ENCODE measurements at regions not wholly inside any gene's neighbourhood (a gene's known extent, or its start where the extent isn't known, plus 50 kb on each side); places are given as distances from the start of the nearest gene placed in this dataset.

DNA sequence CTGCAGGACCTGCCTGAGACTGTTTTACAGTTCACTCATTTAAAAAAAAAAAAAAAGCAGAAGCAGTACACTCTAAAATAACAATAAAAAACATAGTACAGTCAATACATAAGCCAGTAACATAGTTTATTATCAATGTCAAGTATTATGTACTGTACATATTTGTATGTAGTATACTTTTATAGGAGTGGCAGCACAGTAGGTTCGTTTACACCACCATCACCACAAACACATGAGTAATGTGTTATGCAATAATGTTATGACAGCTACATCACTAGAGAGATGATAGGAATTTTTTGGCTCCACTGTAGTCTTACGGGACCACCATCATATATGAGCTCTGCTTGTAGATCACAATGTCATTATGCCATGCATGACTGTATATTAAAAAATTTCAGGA is 462.8 kb downstream of the ISL1 start:
- TF ChIP-seq ZFP3 (CRISPR knock-in tag; IDR thresholded peaks at IDR 0.05) (no peak), ZNF565 (CRISPR knock-in tag; conservative IDR thresholded peaks at IDR 0.05; ENCODE audit: low read depth) (no peak), TCF4 (CRISPR knock-in tag; IDR thresholded peaks at IDR 0.05; ENCODE audit: borderline replicate concordance) (no peak), ARNTL (CRISPR knock-in tag; IDR thresholded peaks at IDR 0.05; ENCODE audit: borderline replicate concordance, low read depth) (no peak), GLIS3 (CRISPR knock-in tag; IDR thresholded peaks at IDR 0.05) (no peak), RARB (CRISPR knock-in tag; IDR thresholded peaks at IDR 0.05) (no peak), ZNF70 (CRISPR knock-in tag; IDR thresholded peaks at IDR 0.05) (no peak), BACH2 (CRISPR knock-in tag; IDR thresholded peaks at IDR 0.05; ENCODE audit: borderline replicate concordance) (no peak), CSDC2 (CRISPR knock-in tag; IDR thresholded peaks at IDR 0.05) (no peak)
- TF ChIP-seq, protein P1, sequence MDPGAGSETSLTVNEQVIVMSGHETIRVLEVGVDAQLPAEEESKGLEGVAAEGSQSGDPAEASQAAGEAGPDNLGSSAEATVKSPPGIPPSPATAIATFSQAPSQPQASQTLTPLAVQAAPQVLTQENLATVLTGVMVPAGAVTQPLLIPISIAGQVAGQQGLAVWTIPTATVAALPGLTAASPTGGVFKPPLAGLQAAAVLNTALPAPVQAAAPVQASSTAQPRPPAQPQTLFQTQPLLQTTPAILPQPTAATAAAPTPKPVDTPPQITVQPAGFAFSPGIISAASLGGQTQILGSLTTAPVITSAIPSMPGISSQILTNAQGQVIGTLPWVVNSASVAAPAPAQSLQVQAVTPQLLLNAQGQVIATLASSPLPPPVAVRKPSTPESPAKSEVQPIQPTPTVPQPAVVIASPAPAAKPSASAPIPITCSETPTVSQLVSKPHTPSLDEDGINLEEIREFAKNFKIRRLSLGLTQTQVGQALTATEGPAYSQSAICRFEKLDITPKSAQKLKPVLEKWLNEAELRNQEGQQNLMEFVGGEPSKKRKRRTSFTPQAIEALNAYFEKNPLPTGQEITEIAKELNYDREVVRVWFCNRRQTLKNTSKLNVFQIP (CRISPR knock-in tag; IDR thresholded peaks at IDR 0.05; ENCODE audit: borderline replicate concordance, low read depth): no peak
- TF ChIP-seq, protein P2, sequence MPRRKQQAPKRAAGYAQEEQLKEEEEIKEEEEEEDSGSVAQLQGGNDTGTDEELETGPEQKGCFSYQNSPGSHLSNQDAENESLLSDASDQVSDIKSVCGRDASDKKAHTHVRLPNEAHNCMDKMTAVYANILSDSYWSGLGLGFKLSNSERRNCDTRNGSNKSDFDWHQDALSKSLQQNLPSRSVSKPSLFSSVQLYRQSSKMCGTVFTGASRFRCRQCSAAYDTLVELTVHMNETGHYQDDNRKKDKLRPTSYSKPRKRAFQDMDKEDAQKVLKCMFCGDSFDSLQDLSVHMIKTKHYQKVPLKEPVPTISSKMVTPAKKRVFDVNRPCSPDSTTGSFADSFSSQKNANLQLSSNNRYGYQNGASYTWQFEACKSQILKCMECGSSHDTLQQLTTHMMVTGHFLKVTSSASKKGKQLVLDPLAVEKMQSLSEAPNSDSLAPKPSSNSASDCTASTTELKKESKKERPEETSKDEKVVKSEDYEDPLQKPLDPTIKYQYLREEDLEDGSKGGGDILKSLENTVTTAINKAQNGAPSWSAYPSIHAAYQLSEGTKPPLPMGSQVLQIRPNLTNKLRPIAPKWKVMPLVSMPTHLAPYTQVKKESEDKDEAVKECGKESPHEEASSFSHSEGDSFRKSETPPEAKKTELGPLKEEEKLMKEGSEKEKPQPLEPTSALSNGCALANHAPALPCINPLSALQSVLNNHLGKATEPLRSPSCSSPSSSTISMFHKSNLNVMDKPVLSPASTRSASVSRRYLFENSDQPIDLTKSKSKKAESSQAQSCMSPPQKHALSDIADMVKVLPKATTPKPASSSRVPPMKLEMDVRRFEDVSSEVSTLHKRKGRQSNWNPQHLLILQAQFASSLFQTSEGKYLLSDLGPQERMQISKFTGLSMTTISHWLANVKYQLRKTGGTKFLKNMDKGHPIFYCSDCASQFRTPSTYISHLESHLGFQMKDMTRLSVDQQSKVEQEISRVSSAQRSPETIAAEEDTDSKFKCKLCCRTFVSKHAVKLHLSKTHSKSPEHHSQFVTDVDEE (CRISPR knock-in tag; IDR thresholded peaks at IDR 0.05): no peak
- TF ChIP-seq, protein P3, sequence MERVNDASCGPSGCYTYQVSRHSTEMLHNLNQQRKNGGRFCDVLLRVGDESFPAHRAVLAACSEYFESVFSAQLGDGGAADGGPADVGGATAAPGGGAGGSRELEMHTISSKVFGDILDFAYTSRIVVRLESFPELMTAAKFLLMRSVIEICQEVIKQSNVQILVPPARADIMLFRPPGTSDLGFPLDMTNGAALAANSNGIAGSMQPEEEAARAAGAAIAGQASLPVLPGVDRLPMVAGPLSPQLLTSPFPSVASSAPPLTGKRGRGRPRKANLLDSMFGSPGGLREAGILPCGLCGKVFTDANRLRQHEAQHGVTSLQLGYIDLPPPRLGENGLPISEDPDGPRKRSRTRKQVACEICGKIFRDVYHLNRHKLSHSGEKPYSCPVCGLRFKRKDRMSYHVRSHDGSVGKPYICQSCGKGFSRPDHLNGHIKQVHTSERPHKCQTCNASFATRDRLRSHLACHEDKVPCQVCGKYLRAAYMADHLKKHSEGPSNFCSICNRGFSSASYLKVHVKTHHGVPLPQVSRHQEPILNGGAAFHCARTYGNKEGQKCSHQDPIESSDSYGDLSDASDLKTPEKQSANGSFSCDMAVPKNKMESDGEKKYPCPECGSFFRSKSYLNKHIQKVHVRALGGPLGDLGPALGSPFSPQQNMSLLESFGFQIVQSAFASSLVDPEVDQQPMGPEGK (CRISPR knock-in tag; IDR thresholded peaks at IDR 0.05; ENCODE audit: borderline replicate concordance): no peak
- TF ChIP-seq, protein P4, sequence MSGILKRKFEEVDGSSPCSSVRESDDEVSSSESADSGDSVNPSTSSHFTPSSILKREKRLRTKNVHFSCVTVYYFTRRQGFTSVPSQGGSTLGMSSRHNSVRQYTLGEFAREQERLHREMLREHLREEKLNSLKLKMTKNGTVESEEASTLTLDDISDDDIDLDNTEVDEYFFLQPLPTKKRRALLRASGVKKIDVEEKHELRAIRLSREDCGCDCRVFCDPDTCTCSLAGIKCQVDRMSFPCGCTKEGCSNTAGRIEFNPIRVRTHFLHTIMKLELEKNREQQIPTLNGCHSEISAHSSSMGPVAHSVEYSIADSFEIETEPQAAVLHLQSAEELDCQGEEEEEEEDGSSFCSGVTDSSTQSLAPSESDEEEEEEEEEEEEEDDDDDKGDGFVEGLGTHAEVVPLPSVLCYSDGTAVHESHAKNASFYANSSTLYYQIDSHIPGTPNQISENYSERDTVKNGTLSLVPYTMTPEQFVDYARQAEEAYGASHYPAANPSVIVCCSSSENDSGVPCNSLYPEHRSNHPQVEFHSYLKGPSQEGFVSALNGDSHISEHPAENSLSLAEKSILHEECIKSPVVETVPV (CRISPR knock-in tag; IDR thresholded peaks at IDR 0.05): no peak
- TF ChIP-seq, protein P5, sequence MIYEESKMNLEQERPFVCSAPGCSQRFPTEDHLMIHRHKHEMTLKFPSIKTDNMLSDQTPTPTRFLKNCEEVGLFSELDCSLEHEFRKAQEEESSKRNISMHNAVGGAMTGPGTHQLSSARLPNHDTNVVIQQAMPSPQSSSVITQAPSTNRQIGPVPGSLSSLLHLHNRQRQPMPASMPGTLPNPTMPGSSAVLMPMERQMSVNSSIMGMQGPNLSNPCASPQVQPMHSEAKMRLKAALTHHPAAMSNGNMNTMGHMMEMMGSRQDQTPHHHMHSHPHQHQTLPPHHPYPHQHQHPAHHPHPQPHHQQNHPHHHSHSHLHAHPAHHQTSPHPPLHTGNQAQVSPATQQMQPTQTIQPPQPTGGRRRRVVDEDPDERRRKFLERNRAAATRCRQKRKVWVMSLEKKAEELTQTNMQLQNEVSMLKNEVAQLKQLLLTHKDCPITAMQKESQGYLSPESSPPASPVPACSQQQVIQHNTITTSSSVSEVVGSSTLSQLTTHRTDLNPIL (CRISPR knock-in tag; IDR thresholded peaks at IDR 0.05; ENCODE audit: low read depth): no peak
